ENCODE measurements at regions not wholly inside any gene's neighbourhood (a gene's known extent, or its start where the extent isn't known, plus 50 kb on each side); places are given as distances from the start of the nearest gene placed in this dataset.
A peak's percentile ranks its signal among the peaks of the same experiment; 100 is the strongest.

DNA sequence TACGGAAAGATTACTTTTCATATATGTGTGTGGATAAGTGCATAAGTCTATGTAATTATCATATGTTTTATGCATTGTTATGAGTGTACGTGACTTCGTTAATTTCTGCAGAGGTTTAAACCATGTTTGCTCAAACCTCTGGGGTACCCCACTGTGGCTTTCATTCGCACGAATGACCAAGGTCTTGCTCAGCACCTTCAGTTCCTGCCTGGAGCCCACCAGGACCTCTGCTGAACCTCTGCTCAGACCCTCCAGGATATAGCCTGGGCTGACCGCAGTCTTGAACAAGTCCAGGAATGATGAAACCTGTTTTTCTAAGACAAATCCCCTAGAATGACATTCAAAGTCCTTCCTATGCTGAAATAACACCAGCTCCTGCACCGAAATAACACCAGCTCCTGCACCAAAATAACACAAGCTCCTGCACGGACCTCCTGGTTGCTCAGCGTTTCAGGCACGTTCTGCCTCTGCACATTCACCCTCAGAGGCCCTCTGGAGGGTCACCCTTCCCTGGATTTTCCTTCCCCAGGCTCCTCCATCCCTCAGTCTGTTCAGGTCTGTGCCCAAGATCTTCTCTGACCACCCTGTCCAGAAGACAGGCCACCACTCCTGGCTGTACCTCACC, 99.7 kb upstream of the BOD1 start:
- H3K36me3 Mint-ChIP-seq (ENCODE audit: low read depth): peaks cover 2% of the 10 kb centered on the region
- no peak for DNase-seq
- H3K4me1 Mint-ChIP-seq: peaks cover 3% of the 10 kb centered on the region
- H3K27me3 Mint-ChIP-seq: peaks cover 26% of the 10 kb centered on the region
- no peak for ATAC-seq
- H3K4me3 Mint-ChIP-seq: no peak overlapping the region
- H3K9me3 ChIP-seq (ENCODE audit: control insufficient read depth, low read length, poor library complexity, severe bottlenecking): no peaks in the 10 kb centered on the region
- no peak overlapping the region for H3K27ac Mint-ChIP-seq

DNA sequence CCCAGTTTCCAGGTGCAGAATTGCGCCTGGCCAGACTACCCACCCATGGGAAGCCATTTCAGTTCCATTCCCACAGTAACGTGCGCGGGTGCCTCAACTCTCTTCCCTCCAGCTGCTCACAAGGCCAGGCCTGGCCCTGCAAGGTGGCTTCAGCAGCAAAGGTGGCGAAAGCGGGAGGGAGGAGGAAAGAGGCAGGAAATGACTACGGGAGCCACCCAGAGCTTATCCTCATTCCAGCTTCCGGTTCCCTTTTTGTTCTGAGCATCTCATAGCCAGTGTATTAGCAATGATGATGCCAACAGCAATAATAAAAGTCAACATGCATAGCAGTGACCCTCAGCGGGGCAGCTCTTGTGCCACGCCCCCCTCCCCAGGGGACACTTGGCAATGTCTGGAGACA, 101.5 kb upstream of the BOD1 start:
- peaks cover 5% of the 10 kb centered on the region for H3K36me3 Mint-ChIP-seq (ENCODE audit: low read depth)
- H3K4me1 Mint-ChIP-seq: peaks cover 3% of the 10 kb centered on the region
- DNase-seq (no peak), ATAC-seq (no peak)
- H3K4me3 Mint-ChIP-seq: no peak overlapping the region
- H3K9me3 ChIP-seq (ENCODE audit: control insufficient read depth, low read length, poor library complexity, severe bottlenecking): no peaks in the 10 kb centered on the region
- no peak overlapping the region for H3K27ac Mint-ChIP-seq
- peaks cover 42% of the 10 kb centered on the region for H3K27me3 Mint-ChIP-seq

DNA sequence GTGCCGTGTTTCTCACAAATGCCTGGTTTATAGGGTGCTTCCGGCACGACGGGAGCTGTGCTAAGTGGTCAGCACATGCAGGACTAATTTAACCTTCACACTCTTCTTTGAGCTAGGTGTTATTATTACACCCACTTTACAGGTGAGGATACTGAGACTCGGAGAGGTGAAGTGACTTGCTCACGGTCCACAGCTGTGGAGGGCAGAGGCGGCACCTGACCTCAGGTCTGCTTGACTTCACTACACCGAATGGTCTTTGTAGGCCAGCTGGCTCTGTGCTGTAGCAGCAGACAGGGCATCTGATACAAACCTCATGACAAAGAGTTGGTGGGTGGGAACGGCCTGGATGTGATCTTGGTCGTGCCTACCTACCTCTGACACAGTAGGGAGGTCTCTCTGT, 102.0 kb upstream of the BOD1 start:
- Mint-ChIP-seq H3K36me3 (ENCODE audit: low read depth) (peaks cover 5% of the 10 kb centered on the region), H3K4me3 (no peak overlapping the region), H3K27ac (no peak overlapping the region), H3K27me3 (peaks cover 42% of the 10 kb centered on the region), H3K4me1 (peaks cover 3% of the 10 kb centered on the region)
- DNase-seq: no peak
- no peaks in the 10 kb centered on the region for H3K9me3 ChIP-seq (ENCODE audit: control insufficient read depth, low read length, poor library complexity, severe bottlenecking)
- no peak for ATAC-seq

DNA sequence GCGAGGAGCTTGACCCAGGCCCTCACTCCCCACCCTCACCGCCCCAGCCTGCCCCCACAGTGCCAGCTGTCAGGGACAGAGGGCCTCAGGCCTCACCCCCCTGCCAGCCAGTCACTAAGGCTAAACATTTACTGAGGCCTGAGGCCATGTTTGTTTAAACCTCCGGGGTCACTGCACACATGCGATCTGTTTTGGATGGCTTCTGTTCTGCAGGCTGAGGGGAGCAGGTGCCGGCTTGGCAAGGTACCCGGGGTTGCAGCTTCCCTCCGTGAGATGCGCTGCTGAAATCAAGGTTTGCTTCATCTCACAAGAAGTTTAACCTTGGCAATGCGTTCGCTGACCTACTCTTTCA, 103.3 kb upstream of the BOD1 start:
- Mint-ChIP-seq H3K36me3 (ENCODE audit: low read depth) (peaks cover 5% of the 10 kb centered on the region), H3K27me3 (peaks cover 42% of the 10 kb centered on the region)
- no peak for ATAC-seq

DNA sequence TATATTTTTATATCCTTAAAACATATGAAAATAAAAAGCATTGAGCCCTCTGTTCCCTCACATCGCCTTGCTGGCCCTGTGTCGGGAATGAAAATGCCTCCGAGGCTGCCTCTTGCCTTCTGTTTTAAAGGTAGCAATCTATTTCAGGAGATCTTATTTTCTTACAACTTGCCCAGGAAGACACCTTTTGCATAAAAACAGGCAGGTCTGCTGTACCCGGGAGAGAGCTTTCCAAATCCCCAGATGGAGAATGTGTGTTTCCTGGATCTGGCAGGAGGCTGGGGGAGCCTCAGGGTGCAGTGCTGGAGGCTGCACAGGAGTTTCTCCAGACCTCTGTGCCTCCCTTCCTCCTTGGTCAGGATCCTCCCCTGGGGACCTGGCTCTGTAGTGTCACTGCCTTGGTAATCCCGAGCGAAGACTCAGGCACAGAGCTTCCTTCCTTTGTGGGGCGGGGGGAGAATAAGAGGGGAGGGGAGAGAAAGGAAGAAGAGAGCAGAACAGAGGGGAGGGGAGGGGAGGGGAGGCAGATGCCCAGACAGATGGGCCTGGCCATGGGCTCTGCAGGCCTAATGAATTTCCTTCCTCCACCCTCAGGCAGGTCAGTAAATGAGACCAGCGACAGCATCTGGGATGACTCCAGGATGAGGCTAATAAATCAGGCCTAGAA, 104.0 kb upstream of the BOD1 start:
- Mint-ChIP-seq H3K27ac (no peak overlapping the region), H3K4me1 (peaks cover 3% of the 10 kb centered on the region), H3K36me3 (ENCODE audit: low read depth) (peaks cover 5% of the 10 kb centered on the region), H3K4me3 (no peak overlapping the region), H3K27me3 (peaks cover 42% of the 10 kb centered on the region)
- no peak for ATAC-seq
- no peak for DNase-seq
- no peaks in the 10 kb centered on the region for H3K9me3 ChIP-seq (ENCODE audit: control insufficient read depth, low read length, poor library complexity, severe bottlenecking)

More for the DNA sequence above, 103.3 kb upstream of the BOD1 start:
- H3K9me3 ChIP-seq (ENCODE audit: control insufficient read depth, low read length, poor library complexity, severe bottlenecking): no peaks in the 10 kb centered on the region
- H3K4me1 Mint-ChIP-seq: peaks cover 3% of the 10 kb centered on the region
- no peak for DNase-seq
- no peak overlapping the region for H3K4me3 Mint-ChIP-seq
- no peak overlapping the region for H3K27ac Mint-ChIP-seq

DNA sequence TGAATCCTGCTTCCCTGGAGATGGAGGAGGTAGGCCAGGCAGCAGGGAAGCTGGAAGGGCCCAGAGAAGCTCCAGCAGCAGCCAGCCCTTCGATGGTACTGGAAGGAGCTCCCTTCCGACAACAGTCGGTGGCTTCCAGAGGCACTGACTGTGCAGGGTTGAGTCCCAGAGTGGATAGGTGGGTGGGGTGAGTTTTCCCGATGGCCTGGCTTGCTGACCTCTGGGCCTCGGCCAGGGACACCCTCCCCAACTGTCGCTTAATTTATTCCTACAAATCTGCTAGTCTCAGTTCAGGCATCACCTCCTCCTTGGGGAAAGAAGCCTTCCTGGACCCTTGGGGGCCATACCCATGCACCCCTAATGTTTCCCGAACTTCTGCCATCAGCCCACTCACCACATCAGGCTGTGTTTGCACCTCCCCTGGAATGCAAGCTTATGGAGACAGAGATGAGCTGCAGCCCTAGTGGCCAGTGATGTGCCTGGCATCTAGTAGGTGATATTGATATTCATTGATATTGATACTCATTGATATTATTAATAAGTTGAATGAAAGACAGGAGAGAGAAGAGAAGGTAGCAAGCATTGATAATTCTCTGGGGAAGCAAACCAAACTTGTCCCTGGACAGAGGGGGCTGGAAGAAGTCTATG, 104.6 kb upstream of the BOD1 start:
- no peak overlapping the region for H3K27ac Mint-ChIP-seq
- peaks cover 5% of the 10 kb centered on the region for H3K36me3 Mint-ChIP-seq (ENCODE audit: low read depth)
- no peak overlapping the region for H3K4me3 Mint-ChIP-seq
- ATAC-seq (no peak), DNase-seq (no peak)
- no peaks in the 10 kb centered on the region for H3K9me3 ChIP-seq (ENCODE audit: control insufficient read depth, low read length, poor library complexity, severe bottlenecking)
- H3K27me3 Mint-ChIP-seq: peaks cover 37% of the 10 kb centered on the region
- H3K4me1 Mint-ChIP-seq: peaks cover 3% of the 10 kb centered on the region

DNA sequence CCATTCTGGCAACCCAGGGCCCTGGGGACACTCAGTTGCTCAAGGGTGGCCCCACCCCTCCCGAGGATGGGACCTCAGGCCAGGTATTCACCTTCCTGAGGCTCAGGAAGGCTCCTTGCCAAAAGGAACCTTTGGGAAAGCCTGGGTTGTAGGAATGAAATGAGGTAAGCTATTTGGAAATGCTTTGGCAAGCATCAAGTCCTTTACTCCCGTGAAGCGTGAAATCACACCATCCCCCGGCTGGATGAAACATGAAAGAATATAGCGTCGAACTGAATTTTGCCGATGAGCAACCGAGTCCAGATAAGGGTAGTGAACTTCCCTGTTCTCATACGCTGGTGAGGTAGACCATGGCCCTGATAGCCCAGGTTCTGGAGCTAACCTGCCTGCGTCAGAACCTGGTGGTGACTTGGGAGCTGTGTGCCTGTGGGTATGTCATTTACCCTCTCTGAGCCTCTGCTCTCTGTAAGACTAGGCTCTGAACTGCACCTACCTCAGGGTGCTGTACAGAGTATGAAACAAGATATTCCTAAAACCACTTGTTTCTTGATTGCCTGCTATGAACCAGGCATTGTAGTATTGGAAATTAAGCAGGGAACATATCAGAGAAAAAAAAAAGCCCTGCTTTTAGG, 105.3 kb upstream of the BOD1 start:
- no peak for DNase-seq
- Mint-ChIP-seq H3K36me3 (ENCODE audit: low read depth) (peaks cover 5% of the 10 kb centered on the region), H3K27me3 (peaks cover 33% of the 10 kb centered on the region), H3K27ac (no peak overlapping the region), H3K4me1 (peaks cover 3% of the 10 kb centered on the region), H3K4me3 (no peak overlapping the region)
- ATAC-seq: no peak
- no peaks in the 10 kb centered on the region for H3K9me3 ChIP-seq (ENCODE audit: control insufficient read depth, low read length, poor library complexity, severe bottlenecking)

DNA sequence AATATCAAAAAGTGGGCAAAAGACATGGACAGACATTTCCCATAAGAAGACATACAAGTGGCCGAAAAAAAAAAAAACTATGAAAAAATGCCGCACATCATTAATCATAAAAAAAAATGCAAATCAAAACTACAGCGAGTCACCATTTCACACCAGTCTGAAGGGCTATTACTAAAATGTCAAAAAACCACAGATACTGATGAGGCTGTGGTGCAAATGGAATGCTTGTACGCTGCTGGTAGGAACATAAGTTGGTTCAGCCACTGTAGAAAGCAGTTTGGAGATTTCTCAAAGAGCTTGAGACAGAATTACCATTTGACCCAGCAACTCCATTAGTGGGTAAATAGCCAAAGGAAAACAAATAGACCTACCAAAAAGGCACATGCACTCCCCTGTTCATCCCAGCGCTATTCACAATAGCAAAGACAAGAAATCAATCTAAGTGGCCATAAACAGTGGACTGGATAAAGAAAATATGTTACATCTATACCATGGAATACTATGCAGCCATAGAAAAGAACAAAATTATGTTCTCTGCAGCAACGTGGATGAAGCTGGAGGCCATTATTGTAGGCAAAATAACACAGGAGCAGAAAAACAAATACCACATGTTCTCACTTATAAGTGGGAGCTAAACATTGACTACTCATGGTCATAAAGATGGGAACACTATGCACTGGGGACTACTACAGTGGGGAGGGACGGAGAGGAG, 110.6 kb upstream of the BOD1 start:
- Mint-ChIP-seq H3K36me3 (ENCODE audit: low read depth) (peaks cover 3% of the 10 kb centered on the region), H3K27me3 (peaks cover 8% of the 10 kb centered on the region), H3K27ac (no peak overlapping the region), H3K4me1 (peaks cover 2% of the 10 kb centered on the region), H3K4me3 (no peak overlapping the region)
- DNase-seq: no peak
- no peaks in the 10 kb centered on the region for H3K9me3 ChIP-seq (ENCODE audit: control insufficient read depth, low read length, poor library complexity, severe bottlenecking)
- no peak for ATAC-seq

DNA sequence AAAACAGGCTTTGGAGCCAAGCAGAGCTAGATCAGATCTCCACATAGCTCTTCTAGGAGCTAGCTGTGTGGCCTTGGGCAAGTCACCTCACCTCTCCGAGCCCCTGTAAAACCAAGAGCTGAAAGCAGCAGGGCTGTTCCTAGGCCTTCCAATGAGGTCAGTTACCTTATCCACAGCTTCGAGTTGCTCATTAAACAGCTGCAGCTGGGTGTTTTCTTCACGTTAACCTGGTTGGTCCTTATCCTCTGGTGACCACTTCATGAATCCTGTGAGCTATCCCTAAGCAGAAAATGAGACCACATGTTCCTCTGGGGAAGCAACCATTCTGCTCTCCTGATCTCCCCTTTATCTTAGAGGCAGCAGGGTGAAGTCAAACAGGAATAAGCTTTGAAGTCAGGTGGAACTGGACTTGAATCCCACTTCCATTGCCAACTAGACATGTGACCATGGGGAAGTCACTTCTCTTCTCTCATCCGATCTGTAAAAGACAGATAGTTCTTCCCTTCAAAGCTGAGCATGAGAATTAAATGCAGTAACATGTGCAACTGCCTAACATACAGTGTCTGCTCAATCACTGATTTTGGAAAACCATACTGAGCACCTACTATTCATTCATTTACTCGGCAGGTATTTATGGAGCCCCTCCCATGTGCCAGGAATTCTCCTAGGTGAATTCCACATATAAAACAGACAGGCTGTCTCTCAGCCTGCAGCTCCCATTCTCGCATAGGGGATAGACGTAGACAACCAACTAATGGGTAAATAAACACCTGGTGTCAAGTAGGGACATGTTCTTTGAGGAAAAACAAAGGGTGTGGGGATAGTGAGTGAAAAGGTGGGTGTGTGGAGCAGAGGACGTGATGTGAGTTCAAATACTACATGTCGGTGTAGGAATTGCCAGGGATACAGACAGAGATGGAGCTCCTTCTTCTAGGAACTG, 111.7 kb upstream of the BOD1 start:
- no peaks in the 10 kb centered on the region for H3K27me3 Mint-ChIP-seq
- H3K4me3 Mint-ChIP-seq: no peak overlapping the region
- no peak overlapping the region for H3K27ac Mint-ChIP-seq
- H3K36me3 Mint-ChIP-seq (ENCODE audit: low read depth): no peaks in the 10 kb centered on the region
- DNase-seq (no peak), ATAC-seq (no peak)
- peaks cover 2% of the 10 kb centered on the region for H3K4me1 Mint-ChIP-seq
- H3K9me3 ChIP-seq (ENCODE audit: control insufficient read depth, low read length, poor library complexity, severe bottlenecking): no peaks in the 10 kb centered on the region

DNA sequence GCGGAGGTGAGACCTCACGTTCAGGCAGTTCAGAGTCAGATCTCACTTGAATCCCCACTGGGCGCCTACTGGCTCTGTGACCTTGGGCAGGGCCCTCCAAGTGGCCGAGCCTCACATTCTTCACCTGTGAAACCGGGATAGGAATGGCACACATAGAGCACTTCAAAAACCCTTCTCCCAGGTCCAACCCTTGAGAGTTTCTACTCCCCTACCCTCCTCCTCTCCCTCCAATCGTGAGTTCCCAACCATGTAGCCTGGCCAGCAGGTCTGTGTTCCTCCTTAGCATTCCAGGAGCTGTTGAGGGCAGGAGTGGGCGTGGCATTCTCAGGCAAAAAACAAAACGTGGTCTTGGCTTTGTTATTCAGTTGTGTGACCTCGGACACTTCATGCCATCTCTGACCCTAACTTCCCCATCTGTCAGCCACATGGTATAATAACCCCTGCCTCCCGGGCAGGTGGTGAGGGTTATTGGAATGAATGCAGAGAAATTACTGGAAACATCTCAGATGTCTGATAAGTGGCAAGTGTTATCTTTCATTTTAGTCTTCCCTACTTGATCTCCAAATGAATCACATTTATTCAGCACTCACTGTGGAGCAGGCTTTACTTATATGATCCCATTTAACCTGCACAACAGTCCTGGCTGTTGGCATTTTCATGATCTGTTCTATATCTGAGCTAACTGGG, 112.8 kb upstream of the BOD1 start:
- no peaks in the 10 kb centered on the region for H3K9me3 ChIP-seq (ENCODE audit: control insufficient read depth, low read length, poor library complexity, severe bottlenecking)
- H3K4me3 Mint-ChIP-seq: no peak overlapping the region
- H3K4me1 Mint-ChIP-seq: peaks cover 2% of the 10 kb centered on the region
- H3K36me3 Mint-ChIP-seq (ENCODE audit: low read depth): no peaks in the 10 kb centered on the region
- H3K27ac Mint-ChIP-seq: no peak overlapping the region
- DNase-seq: no peak
- ATAC-seq: no peak
- no peaks in the 10 kb centered on the region for H3K27me3 Mint-ChIP-seq

DNA sequence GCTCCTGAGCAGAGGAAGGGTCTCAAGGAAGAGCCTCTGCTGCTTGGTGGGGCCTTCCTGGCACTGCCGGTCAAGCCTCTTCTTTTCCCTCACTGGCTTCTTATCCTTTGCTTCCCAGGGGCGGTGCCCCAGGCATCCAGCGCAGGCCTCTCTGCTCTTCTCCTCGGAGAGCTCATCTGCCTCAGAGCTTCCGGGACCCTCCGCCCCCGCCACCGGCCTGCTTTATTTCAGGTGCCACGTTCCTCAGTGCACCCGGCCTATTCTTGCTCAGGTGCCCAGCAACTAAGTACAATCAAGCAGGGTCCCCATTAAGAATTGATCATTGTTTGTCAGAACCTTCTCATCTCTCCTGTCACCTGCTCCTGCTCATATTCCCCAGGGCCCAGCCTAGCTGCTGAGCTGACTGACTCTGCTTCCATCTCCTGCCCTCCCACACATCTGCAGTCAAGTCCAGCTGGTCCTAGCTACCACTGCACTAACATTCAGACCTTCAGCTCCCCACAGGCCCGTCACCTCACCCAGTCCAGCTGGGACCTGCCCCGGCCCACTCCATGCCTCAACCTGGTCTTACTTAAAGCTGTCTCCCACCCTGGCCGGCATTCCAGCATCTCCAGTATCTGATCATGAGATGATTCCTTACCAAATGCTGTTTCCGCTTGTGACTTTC, 114.3 kb upstream of the BOD1 start:
- Mint-ChIP-seq H3K27ac (peak overlapping the region; percentile 49), H3K4me3 (no peak overlapping the region), H3K4me1 (peaks cover 4% of the 10 kb centered on the region), H3K27me3 (no peaks in the 10 kb centered on the region), H3K36me3 (ENCODE audit: low read depth) (no peaks in the 10 kb centered on the region)
- no peaks in the 10 kb centered on the region for H3K9me3 ChIP-seq (ENCODE audit: control insufficient read depth, low read length, poor library complexity, severe bottlenecking)
- ATAC-seq (no peak), DNase-seq (no peak)

DNA sequence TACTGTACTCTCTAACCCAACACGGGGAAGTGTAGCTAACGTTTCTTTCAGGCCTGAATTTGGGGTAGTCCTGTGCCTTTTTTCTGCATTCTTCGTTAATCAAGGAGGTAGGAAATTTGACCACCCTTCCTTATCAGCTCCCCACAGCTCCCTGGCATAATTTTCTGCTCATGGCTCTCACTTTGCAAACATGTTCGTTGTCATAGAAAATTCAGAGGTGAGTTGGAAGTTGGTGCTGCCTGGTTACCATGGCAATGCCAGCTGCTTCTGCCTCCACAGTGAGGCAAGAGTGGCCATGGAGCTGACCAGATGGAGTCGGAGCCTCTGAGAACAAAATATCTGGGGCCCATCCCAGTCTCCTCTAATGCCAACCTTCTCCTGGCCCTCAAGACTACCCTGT, 116.6 kb upstream of the BOD1 start:
- Mint-ChIP-seq H3K4me1 (peaks cover 6% of the 10 kb centered on the region), H3K36me3 (ENCODE audit: low read depth) (no peaks in the 10 kb centered on the region)
- ATAC-seq: no peak

More for the DNA sequence above, 116.6 kb upstream of the BOD1 start:
- H3K27ac Mint-ChIP-seq: no peak overlapping the region
- H3K27me3 Mint-ChIP-seq: no peaks in the 10 kb centered on the region
- H3K4me3 Mint-ChIP-seq: no peak overlapping the region
- H3K9me3 ChIP-seq (ENCODE audit: control insufficient read depth, low read length, poor library complexity, severe bottlenecking): no peaks in the 10 kb centered on the region
- DNase-seq: no peak
